ENCODE measurements at regions not wholly inside any gene's neighbourhood (a gene's known extent, or its start where the extent isn't known, plus 50 kb on each side); places are given as distances from the start of the nearest gene placed in this dataset.

GRCh38 chr10:1928606-1929005 lies 191.3 kb upstream of the ADARB2 start:
- no peak for TF ChIP-seq CTCF (IDR thresholded peaks at IDR 0.05; ENCODE audit: borderline replicate concordance, extremely low read depth, insufficient read depth)
- H3K4me3 ChIP-seq (ENCODE audit: low read length in 3 of 3), result no peak overlapping the region
- FAIRE-seq, result no peak

GRCh38 chr10:1923998-1924397 lies 186.7 kb upstream of the ADARB2 start:
- intact Hi-C loops (cut with DNase I), result no loop called here
- no peaks in the 10 kb centered on the region for H3K4me1 ChIP-seq (ENCODE audit: control insufficient read depth in 2 of 3, insufficient read depth in 2 of 3, low read depth in 1 of 3, low read length in 3 of 3)
- no peak for DNase-seq
- no peaks in the 10 kb centered on the region for H3K36me3 ChIP-seq (ENCODE audit: control insufficient read depth in 2 of 3, insufficient read depth in 3 of 3, low read length in 3 of 3)
- no peaks in the 10 kb centered on the region for H3K27me3 ChIP-seq (ENCODE audit: control insufficient read depth, insufficient read depth, low read length)
- H3K27ac ChIP-seq (ENCODE audit: low read depth in 2 of 2, low read length in 2 of 2), result no peak overlapping the region
- H3K9ac ChIP-seq (ENCODE audit: low read length in 3 of 3), result no peak overlapping the region
- no peak for TF ChIP-seq CTCF (IDR thresholded peaks at IDR 0.05; ENCODE audit: borderline replicate concordance, extremely low read depth, insufficient read depth)
- no peak for FAIRE-seq
- no peak overlapping the region for H3K4me3 ChIP-seq (ENCODE audit: low read length in 3 of 3)
- no peaks in the 10 kb centered on the region for H3K9me3 ChIP-seq (ENCODE audit: control insufficient read depth in 2 of 3, insufficient read depth in 1 of 3, low read length in 3 of 3)

More at GRCh38 chr10:1928606-1929005, 191.3 kb upstream of the ADARB2 start:
- DNase-seq, result no peak
- Histone ChIP-seq H3K27ac (ENCODE audit: low read depth in 2 of 2, low read length in 2 of 2) (no peak overlapping the region), H3K27me3 (ENCODE audit: control insufficient read depth, insufficient read depth, low read length) (no peaks in the 10 kb centered on the region), H3K9me3 (ENCODE audit: control insufficient read depth in 2 of 3, insufficient read depth in 1 of 3, low read length in 3 of 3) (no peaks in the 10 kb centered on the region), H3K4me1 (ENCODE audit: control insufficient read depth in 2 of 3, insufficient read depth in 2 of 3, low read depth in 1 of 3, low read length in 3 of 3) (no peaks in the 10 kb centered on the region), H3K36me3 (ENCODE audit: control insufficient read depth in 2 of 3, insufficient read depth in 3 of 3, low read length in 3 of 3) (no peaks in the 10 kb centered on the region), H3K9ac (ENCODE audit: low read length in 3 of 3) (no peak overlapping the region)
- intact Hi-C loops (cut with DNase I), result no loop called here

GRCh38 chr10:1923586-1923985 lies 186.3 kb upstream of the ADARB2 start:
- no peaks in the 10 kb centered on the region for H3K4me1 ChIP-seq (ENCODE audit: control insufficient read depth in 2 of 3, insufficient read depth in 2 of 3, low read depth in 1 of 3, low read length in 3 of 3)
- FAIRE-seq (no peak), DNase-seq (no peak)
- no peaks in the 10 kb centered on the region for H3K36me3 ChIP-seq (ENCODE audit: control insufficient read depth in 2 of 3, insufficient read depth in 3 of 3, low read length in 3 of 3)
- H3K27ac ChIP-seq (ENCODE audit: low read depth in 2 of 2, low read length in 2 of 2), result no peak overlapping the region
- H3K9me3 ChIP-seq (ENCODE audit: control insufficient read depth in 2 of 3, insufficient read depth in 1 of 3, low read length in 3 of 3), result no peaks in the 10 kb centered on the region
- no peaks in the 10 kb centered on the region for H3K27me3 ChIP-seq (ENCODE audit: control insufficient read depth, insufficient read depth, low read length)
- no peak overlapping the region for H3K9ac ChIP-seq (ENCODE audit: low read length in 3 of 3)
- no peak overlapping the region for H3K4me3 ChIP-seq (ENCODE audit: low read length in 3 of 3)
- intact Hi-C loops (cut with DNase I), result no loop called here
- no peak for TF ChIP-seq CTCF (IDR thresholded peaks at IDR 0.05; ENCODE audit: borderline replicate concordance, extremely low read depth, insufficient read depth)

- H3K9ac ChIP-seq (ENCODE audit: low read length in 3 of 3), result no peak overlapping the region
- H3K4me1 ChIP-seq (ENCODE audit: control insufficient read depth in 2 of 3, insufficient read depth in 2 of 3, low read depth in 1 of 3, low read length in 3 of 3), result no peaks in the 10 kb centered on the region
- H3K27ac ChIP-seq (ENCODE audit: low read depth in 2 of 2, low read length in 2 of 2), result no peak overlapping the region
- no peaks in the 10 kb centered on the region for H3K36me3 ChIP-seq (ENCODE audit: control insufficient read depth in 2 of 3, insufficient read depth in 3 of 3, low read length in 3 of 3)
- FAIRE-seq (no peak), DNase-seq (no peak)
- no peaks in the 10 kb centered on the region for H3K9me3 ChIP-seq (ENCODE audit: control insufficient read depth in 2 of 3, insufficient read depth in 1 of 3, low read length in 3 of 3)
- H3K4me3 ChIP-seq (ENCODE audit: low read length in 3 of 3), result no peak overlapping the region
- intact Hi-C loops (cut with DNase I), result no loop called here
- no peak for TF ChIP-seq CTCF (IDR thresholded peaks at IDR 0.05; ENCODE audit: borderline replicate concordance, extremely low read depth, insufficient read depth)
- no peaks in the 10 kb centered on the region for H3K27me3 ChIP-seq (ENCODE audit: control insufficient read depth, insufficient read depth, low read length)
Observed at GRCh38 chr10:1920941-1921340, 183.6 kb upstream of the ADARB2 start.

Measured in kidney (tissue), 13 donors.